Stimulated activated naive CD4-positive, alpha-beta T cell (primary cell): ENCODE measurements at regions not wholly inside any gene's neighbourhood (a gene's known extent, or its start where the extent isn't known, plus 50 kb on each side); places are given as distances from the start of the nearest gene placed in this dataset.

Experiments
- DNase-seq, 6 experiments: peaks; one replicate each; lab custom pipeline; 2025; lab: John Stamatoyannopoulos, UW

DNA sequence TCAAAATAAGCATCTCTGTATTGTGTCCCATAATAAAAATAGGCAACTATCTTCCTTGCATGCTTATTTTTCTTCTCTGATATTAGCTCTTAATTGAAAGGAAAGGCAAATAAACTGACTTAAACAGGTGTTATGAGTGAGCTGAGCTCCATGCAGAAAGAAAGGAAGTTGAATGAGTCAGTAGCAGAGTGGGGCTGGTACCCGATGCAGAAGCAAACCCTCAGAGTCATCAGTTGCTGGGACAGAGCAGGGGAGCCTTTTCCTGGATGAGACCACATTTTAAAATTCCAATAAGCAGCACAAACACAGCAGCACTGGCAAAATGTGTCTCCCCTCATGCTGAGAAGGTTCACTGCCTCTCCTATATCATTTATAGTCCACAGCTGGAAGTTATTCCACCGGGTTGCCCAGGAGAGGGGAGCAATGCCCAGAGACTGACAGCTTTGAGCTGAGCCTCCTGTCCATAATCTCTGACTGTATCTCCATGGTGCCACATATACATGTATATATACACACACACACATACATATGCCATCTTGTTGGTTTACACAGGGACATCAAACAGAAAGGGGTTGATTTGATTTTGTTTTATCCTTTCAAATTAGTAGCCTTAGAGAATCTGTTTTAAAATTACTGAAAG, 274.3 kb upstream of the PPARGC1A start:
- no peak for DNase-seq

- no peak for DNase-seq
Observed at GRCh38 chr4:24163314-24163713, 273.5 kb upstream of the PPARGC1A start.

DNA sequence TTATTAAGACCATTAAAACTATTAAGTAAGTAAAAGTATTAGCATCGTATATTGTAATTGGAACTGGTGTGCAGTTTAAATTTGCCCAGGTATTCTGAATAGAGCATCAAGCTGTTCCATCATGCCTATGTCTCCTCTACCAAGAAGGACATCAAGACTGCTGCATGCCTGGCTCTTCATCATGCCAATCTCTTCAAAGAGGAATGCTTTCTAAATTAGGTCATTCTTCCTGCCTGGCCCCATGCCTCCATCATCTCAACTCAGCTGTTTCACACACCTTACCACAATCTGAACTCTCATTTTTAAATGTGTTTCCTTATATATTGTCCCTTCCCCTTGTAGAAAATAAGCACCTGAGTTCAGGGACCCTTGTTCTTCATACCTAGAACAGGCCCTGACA, 270.5 kb upstream of the PPARGC1A start:
- DNase-seq: no peak

GRCh38 chr4:24158031-24158430, 268.2 kb upstream of the PPARGC1A start:
- DNase-seq: no peak

GRCh38 chr4:24150034-24150433, 260.2 kb upstream of the PPARGC1A start:
- DNase-seq: no peak

DNA sequence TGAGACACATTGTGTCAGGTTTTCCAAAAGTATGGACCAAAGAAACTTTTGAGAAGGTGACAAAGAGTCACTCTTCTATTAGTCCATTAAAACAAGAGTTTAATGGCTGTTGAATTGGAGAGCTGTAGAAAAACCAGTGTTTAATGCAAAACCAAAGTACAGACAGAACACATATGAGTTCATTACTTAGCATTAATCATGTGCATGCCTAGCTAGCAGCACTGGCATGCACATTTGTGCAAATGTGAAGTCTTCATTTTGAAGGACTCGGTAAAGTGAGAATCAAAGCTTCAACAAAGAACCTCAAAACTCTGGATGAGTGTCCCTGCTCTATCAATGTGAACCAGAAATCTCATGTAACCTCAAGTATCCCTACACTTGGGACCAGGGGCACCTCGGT, 256.3 kb upstream of the PPARGC1A start:
- DNase-seq: no peak

DNA sequence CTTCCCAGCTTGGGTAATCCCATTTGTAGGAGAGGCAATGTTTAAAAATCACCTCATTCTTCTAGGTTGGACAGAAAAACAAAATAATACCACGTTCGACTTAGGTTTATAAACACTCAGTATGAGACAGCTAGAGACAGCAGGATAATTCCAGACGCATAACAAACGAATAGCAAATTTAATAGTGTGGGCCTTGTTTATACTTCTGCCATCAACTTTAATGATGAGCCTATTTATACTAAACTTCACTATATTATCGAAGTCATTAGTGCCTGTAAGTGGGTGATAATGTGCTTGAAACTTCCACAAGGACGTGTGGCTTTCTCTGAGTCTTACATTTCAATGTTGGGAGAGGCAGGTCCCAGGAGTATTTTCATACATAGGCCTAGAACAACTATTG, 255.7 kb upstream of the PPARGC1A start:
- no peak for DNase-seq

- DNase-seq: no peak
Observed at GRCh38 chr4:24144381-24144780, 254.5 kb upstream of the PPARGC1A start.

DNA sequence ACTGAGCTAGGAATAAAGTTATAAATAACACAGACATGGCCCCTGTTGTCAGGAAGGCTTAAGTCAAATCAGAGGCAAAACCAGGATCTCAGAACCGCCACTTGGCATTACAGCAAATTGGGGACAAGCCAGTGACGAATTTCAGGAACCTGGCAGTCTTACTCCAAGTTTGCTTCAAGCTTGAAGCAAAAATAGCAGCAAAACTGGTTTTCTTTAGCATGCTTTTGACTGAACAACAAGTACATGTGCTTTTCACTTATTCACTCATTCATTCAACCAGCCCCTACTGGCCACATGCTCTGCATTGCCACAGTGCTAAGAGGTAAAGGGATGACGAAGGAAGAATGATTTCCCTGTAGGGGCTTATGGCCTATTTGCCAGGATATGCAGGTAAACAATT, 253.9 kb upstream of the PPARGC1A start:
- no peak for DNase-seq

DNA sequence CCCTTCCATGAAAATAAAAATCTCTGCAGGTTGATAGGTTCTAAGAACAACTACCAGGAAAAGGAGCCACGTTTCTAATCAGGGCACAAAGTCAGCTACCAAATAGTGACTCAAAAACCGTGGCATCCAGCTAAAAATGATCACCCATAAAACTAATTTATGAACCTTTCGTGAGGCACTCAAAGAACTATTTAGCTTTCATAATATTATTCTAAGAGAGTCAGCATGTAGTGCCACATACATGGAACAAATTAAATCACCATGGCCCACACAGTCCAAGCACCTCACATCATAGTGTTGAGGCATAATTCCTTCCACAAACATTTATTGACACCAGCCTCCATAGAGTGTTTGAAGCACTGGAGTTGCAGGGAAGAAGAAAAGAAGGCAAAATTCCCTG, 252.0 kb upstream of the PPARGC1A start:
- no peak for DNase-seq

DNA sequence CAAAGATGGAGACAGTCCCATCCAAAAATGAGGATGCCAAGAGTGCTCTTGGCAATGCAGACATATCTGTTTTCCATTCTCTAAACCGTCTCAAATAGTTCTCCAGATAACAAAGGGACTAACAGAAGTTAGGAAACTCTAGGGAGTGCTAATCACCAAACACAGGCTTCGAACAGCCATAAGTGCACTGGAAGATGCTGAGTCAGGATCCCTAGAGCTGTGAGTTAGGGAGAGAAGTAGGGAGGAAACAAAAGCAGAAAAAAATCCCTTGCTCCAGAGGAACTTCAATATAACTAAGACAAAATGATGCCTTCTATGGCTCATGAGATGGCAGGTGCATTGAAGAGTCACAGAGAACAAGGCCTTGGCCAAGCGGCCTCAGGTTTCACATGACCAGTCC, 251.0 kb upstream of the PPARGC1A start:
- DNase-seq: no peak

GRCh38 chr4:24137671-24138601, 248.1 kb upstream of the PPARGC1A start:
- no peak for DNase-seq

DNA sequence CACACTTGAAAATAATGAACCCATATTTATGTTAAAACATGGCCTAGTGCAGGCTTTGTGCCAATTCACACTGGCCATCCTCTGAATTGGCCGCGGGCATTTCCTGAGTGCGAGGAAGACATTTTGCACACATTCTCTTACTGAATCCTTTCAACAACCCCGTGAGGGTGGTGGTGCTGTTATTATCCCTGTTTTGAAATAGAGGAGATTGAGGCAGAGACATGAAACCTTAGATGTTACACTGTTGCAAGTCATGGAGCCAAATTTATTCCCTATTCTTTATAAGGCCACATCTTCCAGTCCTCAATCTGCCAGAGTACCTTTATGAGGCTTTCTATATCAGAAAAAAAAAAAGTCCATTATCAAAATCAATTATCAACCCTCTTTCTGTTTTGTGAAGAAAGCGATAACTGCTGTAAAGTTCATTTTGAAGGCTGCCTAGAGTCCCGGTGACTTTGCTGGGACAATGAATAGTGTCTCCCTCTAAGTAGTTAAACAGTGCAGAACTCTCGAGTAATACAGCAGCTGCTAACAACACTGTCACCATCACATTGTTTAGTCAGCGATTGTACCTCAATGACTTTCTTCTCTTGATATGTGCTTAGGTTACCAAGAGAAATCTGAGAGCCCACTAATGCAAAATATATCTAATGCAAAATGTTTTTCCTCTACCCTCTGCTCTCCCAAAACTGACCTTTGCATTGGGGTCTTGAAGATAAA, 242.3 kb upstream of the PPARGC1A start:
- DNase-seq: no peak

GRCh38 chr4:24130637-24131036, 240.8 kb upstream of the PPARGC1A start:
- DNase-seq: no peak

GRCh38 chr4:24126776-24127175, 236.9 kb upstream of the PPARGC1A start:
- no peak for DNase-seq

GRCh38 chr4:24121395-24122175, 231.7 kb upstream of the PPARGC1A start:
- DNase-seq: no peak

- DNase-seq: no peak
Observed at GRCh38 chr4:24117975-24118374, 228.1 kb upstream of the PPARGC1A start.

DNA sequence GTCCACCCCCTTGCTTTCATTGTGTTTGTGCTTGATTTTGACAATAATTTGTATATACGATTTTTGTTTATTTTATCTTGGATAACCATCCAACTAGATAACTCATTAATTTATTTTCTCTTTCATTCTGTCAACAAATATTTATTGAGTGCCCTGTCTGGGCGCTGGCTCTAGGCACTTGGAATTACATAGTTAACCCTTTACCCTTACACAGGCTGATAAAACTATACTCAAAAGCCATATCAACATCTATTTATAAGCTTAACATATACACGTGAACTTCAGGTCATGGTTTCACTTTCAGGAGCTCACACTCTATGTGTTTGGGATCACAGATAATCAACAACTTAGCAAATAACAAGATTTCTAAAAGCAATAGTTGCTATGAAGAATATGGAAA, 226.3 kb upstream of the PPARGC1A start:
- no peak for DNase-seq

GRCh38 chr4:24114919-24115500, 225.2 kb upstream of the PPARGC1A start:
- DNase-seq: no peak

DNA sequence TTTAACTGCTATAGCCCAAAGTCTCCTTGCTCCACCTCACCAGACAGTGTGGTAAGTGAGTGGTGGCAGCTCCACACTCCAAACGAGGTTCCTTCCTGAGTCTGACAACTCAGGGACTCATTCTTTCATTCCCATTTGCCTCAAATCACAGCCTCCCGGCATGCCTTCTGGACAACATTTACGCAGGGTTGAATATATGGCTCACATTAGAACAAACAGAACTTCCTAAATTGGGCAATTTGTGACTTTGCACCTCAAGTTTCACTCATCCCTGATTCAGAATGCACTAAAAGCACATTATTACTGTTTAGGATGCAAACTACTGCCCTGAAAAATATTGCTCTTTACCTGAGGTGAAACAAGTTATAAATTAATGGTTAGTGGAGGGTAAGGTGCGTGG, 224.6 kb upstream of the PPARGC1A start:
- DNase-seq: no peak

DNA sequence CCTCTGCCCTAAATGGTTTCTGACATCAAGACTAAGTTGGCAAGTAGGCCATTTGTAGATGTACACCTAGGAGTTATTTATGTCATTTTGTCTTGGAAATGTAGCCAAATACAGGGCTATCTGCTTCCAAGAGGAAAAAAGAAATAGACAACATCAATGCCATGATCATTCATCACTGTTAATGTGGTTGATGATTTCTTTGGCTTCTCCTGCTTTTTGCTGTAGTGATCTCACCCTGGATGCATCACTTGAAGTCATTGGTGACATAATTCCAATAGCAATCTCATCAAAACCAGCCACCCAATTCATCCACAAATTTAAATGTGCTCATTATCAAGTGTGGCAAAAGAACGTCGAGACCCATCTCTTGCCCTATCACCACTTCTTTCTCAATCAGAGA, 222.6 kb upstream of the PPARGC1A start:
- DNase-seq: no peak

GRCh38 chr4:24108567-24108966, 218.7 kb upstream of the PPARGC1A start:
- no peak for DNase-seq
